ENCODE measurements at regions not wholly inside any gene's neighbourhood (a gene's known extent, or its start where the extent isn't known, plus 50 kb on each side); places are given as distances from the start of the nearest gene placed in this dataset.
"Not testable (repeated sequence)": the region's sequence is repeated elsewhere in the genome, so short reads cannot be mapped to it uniquely, and the experiment has no call there.

DNA sequence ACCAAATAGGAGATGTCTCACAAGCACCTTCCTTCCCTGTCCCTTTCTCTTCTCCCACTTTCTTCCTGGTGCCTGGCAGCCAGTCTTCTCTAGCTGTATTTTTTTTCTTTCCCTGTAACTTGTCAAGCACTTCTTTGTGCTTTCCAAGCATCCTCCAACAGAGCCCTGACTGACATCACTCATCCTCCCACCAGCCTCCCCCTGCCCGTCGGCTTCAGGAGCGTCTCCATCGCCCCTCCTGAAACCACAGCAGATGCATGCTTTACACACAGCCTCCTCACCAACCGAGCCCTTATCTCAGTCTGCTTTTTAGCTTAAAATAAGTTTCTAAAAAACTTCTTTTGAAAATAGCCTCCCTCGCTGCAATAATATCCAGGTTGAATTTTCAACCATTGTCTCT lies 268.7 kb upstream of the CDH5 start:
- no peak for DNase-seq (ENCODE audit: low read depth)
- TF ChIP-seq, protein P1, sequence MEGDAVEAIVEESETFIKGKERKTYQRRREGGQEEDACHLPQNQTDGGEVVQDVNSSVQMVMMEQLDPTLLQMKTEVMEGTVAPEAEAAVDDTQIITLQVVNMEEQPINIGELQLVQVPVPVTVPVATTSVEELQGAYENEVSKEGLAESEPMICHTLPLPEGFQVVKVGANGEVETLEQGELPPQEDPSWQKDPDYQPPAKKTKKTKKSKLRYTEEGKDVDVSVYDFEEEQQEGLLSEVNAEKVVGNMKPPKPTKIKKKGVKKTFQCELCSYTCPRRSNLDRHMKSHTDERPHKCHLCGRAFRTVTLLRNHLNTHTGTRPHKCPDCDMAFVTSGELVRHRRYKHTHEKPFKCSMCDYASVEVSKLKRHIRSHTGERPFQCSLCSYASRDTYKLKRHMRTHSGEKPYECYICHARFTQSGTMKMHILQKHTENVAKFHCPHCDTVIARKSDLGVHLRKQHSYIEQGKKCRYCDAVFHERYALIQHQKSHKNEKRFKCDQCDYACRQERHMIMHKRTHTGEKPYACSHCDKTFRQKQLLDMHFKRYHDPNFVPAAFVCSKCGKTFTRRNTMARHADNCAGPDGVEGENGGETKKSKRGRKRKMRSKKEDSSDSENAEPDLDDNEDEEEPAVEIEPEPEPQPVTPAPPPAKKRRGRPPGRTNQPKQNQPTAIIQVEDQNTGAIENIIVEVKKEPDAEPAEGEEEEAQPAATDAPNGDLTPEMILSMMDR (IDR thresholded peaks at IDR 0.05; ENCODE audit: low read length, missing control alignments) = no peak
- H3K4me3 ChIP-seq (replicated peaks; ENCODE audit: low read depth, low read length) = no peak overlapping the region

DNA sequence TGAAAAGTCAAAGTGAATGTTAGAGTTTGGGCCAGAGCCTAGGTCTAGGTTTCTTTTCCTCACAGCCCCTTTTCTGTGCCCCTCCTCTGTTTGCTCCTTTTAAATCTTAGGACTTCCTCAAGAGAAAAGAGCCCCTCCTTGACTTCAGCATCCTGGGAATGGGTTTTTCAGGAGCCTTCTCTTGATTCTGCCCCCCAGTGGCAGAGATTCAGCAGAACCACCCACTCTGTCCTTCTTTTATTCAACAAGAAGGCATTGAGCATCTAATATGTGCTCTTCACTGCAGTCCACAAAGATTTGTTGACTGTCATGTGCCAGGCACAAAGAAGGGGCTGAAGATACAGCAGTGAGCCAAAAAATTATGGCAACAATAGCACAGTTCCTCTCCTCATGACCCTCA lies 270.8 kb upstream of the CDH5 start:
- no peak for DNase-seq (ENCODE audit: low read depth)
- no peak overlapping the region for H3K4me3 ChIP-seq (replicated peaks; ENCODE audit: low read depth, low read length)
- TF ChIP-seq, protein P1 (IDR thresholded peaks at IDR 0.05; ENCODE audit: low read length, missing control alignments) = peak; percentile 26

DNA sequence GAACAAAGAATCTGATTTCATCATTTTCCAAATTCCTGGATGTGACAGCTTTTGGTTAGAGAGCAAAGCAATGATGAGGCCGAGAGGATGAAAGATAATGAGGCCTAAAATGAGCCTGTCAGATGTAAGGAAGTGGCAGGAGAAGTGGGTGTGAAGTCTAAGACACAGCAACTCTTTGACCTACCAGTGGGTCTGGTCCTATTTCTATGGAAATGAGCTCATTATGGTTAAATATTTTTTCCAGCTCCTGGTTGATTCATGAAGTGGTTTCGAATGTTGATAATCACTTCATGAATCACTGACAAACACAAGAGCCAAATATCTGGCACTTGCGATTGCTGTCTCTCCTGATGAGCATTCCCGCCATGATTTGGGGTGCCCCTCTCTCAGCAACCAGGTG lies 273.3 kb upstream of the CDH5 start:
- DNase-seq (ENCODE audit: low read depth) = no peak
- TF ChIP-seq, protein P1 (IDR thresholded peaks at IDR 0.05; ENCODE audit: low read length, missing control alignments) = no peak
- no peak overlapping the region for H3K4me3 ChIP-seq (replicated peaks; ENCODE audit: low read depth, low read length)

DNA sequence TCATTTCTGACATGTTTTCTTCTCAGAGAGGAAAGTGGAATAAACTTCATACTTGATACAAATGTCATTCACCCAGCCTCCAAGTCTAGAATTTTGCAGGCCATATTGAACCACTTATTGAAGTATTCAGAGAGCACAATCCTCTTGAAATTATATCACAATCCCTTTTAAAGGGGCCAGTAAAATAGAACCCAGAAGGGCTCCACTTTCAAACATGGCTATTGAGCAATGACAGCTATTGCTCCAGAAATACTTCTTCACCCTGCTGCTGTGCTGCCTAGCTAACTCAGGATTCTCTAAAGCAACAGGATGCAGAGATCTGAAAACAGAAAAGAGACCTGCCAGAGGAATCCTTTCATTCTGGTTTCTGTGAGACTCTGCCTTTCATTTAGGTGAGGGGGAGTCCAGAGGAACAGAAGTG lies 275.0 kb upstream of the CDH5 start:
- no peak overlapping the region for H3K4me3 ChIP-seq (replicated peaks; ENCODE audit: low read depth, low read length)
- TF ChIP-seq, protein P1 (IDR thresholded peaks at IDR 0.05; ENCODE audit: low read length, missing control alignments) = no peak
- peak; percentile 20 for DNase-seq (ENCODE audit: low read depth)

DNA sequence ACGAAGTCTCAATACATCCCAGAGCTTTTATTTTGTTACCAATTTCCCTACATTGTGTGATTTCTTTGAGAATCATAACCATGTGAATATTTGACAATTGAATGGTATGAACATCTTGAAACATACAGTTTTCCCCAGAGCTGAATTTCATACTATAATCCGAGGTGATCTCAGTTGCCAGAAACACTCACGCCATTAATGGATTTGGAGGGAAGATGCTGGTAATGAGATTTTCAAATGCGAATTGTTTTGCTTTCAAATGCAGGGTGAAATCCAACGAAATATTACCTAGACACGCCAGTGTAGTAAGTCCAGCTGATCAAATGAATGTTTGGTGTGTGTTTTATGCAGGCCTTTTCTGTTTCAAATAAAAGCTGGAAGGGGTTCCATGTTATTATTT lies 277.8 kb upstream of the CDH5 start:
- no peak for DNase-seq (ENCODE audit: low read depth)
- TF ChIP-seq, protein P1 (IDR thresholded peaks at IDR 0.05; ENCODE audit: low read length, missing control alignments) = no peak
- H3K4me3 ChIP-seq (replicated peaks; ENCODE audit: low read depth, low read length) = no peak overlapping the region

DNA sequence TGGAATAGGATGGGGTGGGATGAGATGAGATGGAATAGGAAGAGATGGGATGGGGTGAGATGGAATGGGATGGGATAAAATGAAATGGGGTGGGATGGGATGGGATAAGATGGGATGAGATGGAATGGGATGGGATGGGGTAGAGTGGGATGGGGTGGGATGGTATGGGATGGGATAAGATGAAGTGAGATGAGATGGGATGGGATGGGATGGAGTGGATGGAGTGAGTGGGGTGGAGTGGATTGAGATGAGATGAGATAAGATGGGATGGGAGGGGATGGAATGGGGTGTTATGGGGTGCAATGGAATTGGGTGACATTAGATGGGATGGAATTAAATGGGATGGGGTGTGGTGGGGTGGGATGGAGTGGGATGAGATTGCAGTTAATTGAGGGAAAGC lies 279.2 kb upstream of the CDH5 start:
- no peak for DNase-seq (ENCODE audit: low read depth)
- TF ChIP-seq, protein P1 (IDR thresholded peaks at IDR 0.05; ENCODE audit: low read length, missing control alignments) = no peak
- H3K4me3 ChIP-seq (replicated peaks; ENCODE audit: low read depth, low read length) = no peak overlapping the region

DNA sequence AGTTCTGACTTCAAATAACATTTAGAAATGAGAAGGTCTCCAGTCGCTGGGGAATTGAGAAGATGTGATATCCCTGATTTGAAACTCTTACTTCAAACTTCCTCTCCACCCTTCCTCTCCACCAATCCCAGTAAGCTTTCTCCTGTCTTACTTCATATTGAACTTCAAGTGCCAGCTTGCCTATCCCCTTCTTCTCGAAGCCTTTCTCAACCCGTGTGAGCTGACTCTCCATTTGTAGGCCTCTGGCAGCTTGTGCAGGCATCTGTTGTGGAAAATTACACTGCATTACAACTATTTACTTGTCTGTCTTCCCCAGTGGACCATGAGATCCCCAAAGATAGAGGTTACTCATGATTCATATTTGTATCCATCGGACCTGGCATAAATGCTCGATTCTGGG lies 280.8 kb upstream of the CDH5 start:
- no peak for DNase-seq (ENCODE audit: low read depth)
- no peak overlapping the region for H3K4me3 ChIP-seq (replicated peaks; ENCODE audit: low read depth, low read length)
- TF ChIP-seq, protein P1 (IDR thresholded peaks at IDR 0.05; ENCODE audit: low read length, missing control alignments) = no peak

DNA sequence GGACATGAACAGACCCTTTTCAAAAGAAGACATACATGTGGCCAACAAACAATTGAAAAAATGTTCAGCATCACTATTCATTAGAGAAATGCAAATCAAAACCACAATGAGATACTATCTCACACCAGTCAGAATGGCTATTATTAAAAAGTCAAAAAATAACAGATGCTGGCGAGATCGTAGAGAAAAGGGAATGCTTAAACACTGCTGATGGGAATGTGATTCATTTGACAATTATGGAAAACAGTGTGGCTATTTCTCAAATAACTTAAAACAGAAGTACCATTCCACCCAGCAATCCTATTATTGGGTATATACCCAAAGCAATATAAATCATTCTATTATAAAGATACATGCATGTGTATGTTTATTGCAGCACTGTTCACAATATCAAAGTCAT lies 281.8 kb upstream of the CDH5 start:
- DNase-seq (ENCODE audit: low read depth); H3K4me3 ChIP-seq (replicated peaks; ENCODE audit: low read depth, low read length): not testable (repeated sequence)
